SK-N-SH treated with all-trans-retinoic acid at 6 μM for 48 hours (cell line): ENCODE measurements at regions not wholly inside any gene's neighbourhood (a gene's known extent, or its start where the extent isn't known, plus 50 kb on each side); places are given as distances from the start of the nearest gene placed in this dataset.

Experiments
- CSDC2 ChIP-seq: fragments of 250-450 bp; sonication (Bioruptor Pico); IDR thresholded peaks from 2 replicates; pipeline ENCODE4 v1.5.0; 2020; ENCODE audit warnings: mild to moderate bottlenecking, moderate library complexity
- PATZ1 ChIP-seq: fragments of 250-450 bp; sonication (Bioruptor Pico); IDR thresholded peaks from 2 replicates; pipeline ENCODE4 v1.8.0; 2020; ENCODE audit warnings: mild to moderate bottlenecking, moderate library complexity, borderline replicate concordance
- RARB ChIP-seq: fragments of 250-450 bp; sonication (Bioruptor Pico); IDR thresholded peaks from 2 replicates; pipeline ENCODE4 v1.8.0; 2021; ENCODE audit warnings: mild to moderate bottlenecking, moderate library complexity
- TCF4 ChIP-seq: fragments of 250-450 bp; sonication (Bioruptor Pico); IDR thresholded peaks from 2 replicates; pipeline ENCODE4 v1.8.0; 2021; ENCODE audit warnings: mild to moderate bottlenecking, moderate library complexity, borderline replicate concordance
- ZC3H10 ChIP-seq: fragments of 250-450 bp; sonication (Bioruptor Pico); IDR thresholded peaks from 2 replicates; pipeline ENCODE4 v1.5.1; 2021; ENCODE audit warnings: mild to moderate bottlenecking, moderate library complexity
- ZFP30 ChIP-seq: fragments of 450-650 bp; formaldehyde crosslinking; IDR thresholded peaks from 2 replicates; pipeline ENCODE4 v1.5.0; 2022; ENCODE audit warnings: mild to moderate bottlenecking, moderate library complexity

DNA sequence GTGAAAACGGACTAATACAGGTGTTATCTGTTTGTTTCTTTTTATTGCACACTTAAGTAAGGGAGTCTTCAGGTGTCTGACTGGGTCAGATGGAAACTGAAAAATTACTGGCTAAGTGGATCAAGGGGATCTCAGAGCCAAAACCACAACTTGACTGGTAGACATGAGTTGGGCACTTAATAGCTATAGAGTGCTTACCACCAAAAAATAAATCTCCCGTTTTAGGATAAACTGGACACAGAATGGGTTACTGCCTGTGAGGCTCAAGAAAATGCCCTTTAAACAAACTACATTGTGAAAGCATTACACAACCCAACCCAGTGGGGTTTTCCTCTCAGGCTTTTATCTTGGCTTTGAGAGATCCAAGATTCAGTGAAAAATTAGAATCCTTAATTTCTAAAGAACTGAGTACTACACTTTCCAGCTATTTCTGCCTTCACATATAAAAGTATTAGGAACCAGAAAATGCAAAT, 134.0 kb upstream of the LYPLAL1 start:
- TF ChIP-seq ZFP30 (CRISPR knock-in tag) (no peak), ZC3H10 (CRISPR knock-in tag) (no peak), TCF4 (CRISPR knock-in tag) (no peak), PATZ1 (CRISPR knock-in tag) (no peak), RARB (CRISPR knock-in tag) (no peak), CSDC2 (no peak)
